GM18870 (cell line): ENCODE measurements at regions not wholly inside any gene's neighbourhood (a gene's known extent, or its start where the extent isn't known, plus 50 kb on each side); places are given as distances from the start of the nearest gene placed in this dataset.
"Not testable (repeated sequence)": the region's sequence is repeated elsewhere in the genome, so short reads cannot be mapped to it uniquely, and the experiment has no call there.

Experiments used
- ATAC-seq: cut with Tn5 transposase; IDR thresholded peaks from one replicate; pipeline ENCODE4 v1.9.1; 2021; ENCODE audit warnings: moderate library complexity; ENCODE audit not compliant: unreplicated experiment

DNA sequence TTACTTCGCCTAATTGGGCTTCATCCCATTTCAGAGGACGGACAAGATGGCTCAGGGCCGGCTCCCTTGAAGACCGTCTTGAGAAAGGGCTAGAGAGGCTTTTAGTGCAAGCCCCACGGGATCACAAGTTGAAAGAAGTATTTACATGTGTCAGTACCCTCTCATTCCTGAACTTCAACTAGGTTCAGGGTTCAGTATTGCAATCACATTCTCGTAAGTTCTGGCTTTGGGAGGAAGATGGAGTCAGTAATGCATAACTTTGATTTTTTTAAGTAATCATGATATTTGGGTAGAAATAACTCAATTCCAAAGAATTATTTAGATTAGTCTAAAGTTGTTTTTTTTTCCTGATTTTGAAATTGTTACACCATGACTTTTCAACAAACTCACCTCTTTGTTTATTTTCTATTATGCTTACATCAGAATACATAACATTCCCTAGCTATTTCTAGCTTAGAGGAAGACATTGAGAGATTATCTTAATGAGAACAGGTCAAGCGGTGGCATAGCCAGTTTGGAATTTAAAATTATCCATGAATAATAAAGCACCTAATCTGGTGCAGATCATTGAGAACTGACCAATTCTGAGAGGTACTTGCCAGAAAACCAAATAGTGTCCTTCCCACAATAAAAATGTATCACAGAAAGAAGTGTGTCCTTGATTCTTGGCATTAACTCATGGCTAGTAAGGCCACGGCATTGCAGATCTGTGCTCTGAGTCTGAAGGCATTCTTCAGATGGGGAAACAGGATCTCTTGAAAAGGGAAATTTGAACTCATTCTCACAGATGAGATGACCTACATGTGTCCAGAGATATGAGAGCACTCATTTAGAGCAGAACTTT, 92.1 kb upstream of the BLID start:
- no peak for ATAC-seq

- ATAC-seq, result no peak
Measured at GRCh38 chr11:122207505-122207904, 91.5 kb upstream of the BLID start.

GRCh38 chr11:122205036-122205435, 89.0 kb upstream of the BLID start:
- ATAC-seq, result no peak

GRCh38 chr11:122204206-122204605, 88.2 kb upstream of the BLID start:
- no peak for ATAC-seq

DNA sequence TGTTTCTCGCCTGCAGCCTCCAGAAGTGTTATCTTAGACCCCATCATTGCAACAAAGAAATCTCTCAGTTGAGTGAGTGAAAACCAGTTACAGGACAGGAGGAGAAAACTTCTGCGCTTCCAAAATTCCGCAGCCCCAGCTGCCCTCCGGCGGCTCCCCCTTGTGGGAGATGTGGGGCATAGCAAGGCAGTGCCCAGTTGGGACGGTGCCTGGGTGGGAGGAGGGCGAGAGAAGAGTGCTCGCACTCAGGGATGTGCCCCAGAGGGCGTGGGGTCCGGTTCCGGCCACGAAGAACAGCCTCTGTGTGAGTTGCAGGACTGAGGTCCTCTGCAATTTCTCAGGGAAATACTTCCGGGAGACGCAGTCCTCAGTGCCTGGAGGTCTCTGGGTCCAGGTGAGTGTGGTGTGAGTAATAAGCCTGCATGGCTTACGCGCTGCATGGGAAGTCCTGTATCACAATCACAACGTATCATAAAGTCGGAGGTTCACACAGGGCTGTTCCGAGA, 87.0 kb upstream of the BLID start:
- peak; percentile 43 for ATAC-seq

- no peak for ATAC-seq
Measured at GRCh38 chr11:122202161-122202950, 86.3 kb upstream of the BLID start.

- no peak for ATAC-seq
Measured at GRCh38 chr11:122201106-122201505, 85.1 kb upstream of the BLID start.

- ATAC-seq, result no peak
Measured at GRCh38 chr11:122199661-122200060, 83.6 kb upstream of the BLID start.

- ATAC-seq, result no peak
Measured at GRCh38 chr11:122198291-122198983, 82.4 kb upstream of the BLID start.

- no peak for ATAC-seq
Measured at GRCh38 chr11:122197066-122197987, 81.3 kb upstream of the BLID start.

DNA sequence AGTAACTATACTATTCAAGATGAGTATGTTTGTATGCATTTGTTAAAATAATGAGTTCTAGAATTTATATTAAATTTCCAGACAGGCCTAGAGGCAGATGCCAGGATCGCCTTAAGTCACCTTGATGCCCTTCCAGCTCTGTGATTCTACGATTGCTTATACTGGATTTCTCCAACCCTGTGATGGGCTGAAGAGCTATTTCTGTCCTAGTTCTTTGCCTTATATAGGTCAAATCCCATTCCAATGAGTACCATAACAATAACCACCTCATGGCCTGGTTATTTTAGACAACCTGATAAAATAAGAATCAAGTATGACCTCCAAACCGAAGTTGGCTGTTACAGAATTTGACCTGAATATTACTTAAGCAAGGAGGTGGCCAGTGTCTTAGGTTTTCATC, 79.8 kb upstream of the BLID start:
- no peak for ATAC-seq

DNA sequence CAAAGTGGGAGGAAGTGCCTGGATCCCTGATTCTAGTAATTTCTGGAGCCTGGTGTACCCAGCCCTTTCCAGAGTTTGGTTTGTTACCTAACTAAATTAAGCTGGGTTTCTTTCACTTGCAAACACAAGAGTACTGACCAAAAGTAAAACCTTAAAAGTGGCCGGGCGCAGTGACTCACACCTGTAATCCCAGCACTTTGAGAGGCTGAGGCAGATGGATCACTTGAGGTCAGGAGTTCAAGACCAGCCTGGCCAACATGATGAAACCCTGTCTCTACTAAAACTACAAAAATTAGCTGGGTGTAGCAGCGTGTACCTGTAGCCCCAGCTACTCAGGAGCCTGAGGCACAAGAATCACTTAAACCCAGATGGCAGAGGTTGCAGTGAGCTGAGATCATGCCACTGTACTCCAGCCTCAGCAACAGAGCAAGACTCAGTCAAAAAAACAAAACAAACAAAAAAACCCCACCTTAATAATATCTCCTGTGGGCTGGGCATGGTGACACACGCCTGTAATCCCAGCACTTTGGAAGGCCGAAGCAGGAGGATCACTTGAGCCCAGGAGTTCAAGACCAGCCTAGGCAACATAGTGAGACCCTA, 78.0 kb upstream of the BLID start:
- not testable (repeated sequence) for ATAC-seq

DNA sequence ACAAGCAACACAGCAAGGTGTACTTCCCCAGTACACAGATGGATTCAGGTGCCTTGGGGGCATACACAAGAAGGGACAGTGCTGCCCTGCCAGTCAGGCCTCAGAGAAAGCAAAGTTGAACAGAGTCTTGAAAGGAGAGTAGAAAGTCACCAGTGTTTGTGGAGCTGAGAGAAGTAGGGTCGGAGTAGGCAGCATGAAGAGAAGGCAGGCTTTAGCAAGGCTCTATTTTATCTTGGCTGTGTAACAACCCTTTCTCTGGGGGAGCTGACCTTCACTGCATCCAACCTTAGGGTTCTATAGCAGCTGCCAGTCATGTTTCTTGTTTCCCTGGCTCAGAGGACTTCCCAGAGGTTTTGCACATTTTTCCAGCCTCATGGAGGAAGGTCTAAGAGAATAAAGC, 77.4 kb upstream of the BLID start:
- no peak for ATAC-seq

- no peak for ATAC-seq
Measured at GRCh38 chr11:122192634-122193255, 76.7 kb upstream of the BLID start.

DNA sequence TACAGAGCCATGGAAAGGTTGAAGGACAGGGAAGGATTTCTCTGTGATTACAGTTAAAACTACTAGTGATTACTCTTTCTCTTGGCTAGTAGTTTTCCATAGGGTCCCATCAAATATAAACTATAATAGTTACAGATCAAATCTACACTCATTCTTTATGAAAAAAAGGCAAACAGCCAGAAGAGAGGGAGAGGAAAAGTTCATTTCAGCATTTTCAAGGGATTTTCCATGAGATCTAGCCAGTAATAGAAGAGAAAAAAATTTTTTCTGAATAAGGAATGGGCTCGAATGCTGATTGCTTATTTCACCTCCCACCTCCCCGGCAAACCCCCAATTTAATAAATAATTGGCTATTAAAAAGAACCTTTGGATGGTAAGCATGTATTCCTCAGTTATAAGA, 74.8 kb upstream of the BLID start:
- no peak for ATAC-seq

GRCh38 chr11:122189229-122189628, 73.2 kb upstream of the BLID start:
- ATAC-seq, result no peak

DNA sequence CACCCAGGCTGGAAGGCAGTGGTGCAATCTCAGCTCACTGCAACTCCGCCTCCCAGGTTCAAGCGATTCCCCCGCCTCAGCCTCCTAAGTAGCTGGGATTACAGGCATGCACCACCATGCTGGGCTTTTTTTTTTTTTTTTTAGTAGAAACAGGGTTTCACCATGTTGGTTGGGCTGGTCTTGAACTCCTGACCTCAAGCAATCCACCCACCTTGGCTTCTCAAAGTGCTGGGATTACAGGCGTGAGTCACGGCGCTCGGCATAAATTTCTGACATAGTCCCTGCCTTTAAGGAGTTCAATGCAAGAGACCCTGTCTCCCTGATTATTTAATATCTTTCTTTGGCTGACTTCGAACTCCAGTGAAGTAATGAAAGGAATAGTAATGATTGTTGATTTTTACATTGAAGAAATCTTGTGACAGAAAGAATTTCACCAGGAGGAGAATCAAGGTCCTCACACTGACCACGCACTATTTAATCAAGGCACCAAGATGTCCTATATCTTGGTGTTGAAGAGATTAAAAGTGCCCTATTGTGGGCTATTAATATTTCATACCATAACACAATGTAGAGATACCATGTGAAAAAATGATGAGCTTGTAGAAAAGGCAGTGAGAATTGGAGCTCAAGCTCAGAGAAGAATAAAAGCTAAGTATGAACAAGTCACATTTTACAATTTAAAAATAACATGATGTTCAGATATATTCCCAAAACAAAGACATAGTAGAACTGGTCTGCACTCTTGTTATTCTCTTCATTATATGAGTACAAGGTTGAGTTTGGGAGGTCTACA, 71.6 kb upstream of the BLID start:
- ATAC-seq, result no peak

GRCh38 chr11:122186439-122187080, 70.5 kb upstream of the BLID start:
- no peak for ATAC-seq
